Mesendoderm (in vitro differentiated cells): ENCODE measurements at regions not wholly inside any gene's neighbourhood (a gene's known extent, or its start where the extent isn't known, plus 50 kb on each side); places are given as distances from the start of the nearest gene placed in this dataset. TPM values are rescaled to one million over a fixed set of nuclear protein-coding genes. Genes with fewer than 3 reads are reported as not detected.

Source experiments
- DNase-seq: peaks from one replicate; pipeline ENCODE4 v3.0.0; 2013
- H2AK5ac ChIP-seq: 2 replicates; pipeline ENCODE4 v1.6.1; 2013; ENCODE audit warnings: low read length, inconsistent platforms
- H2BK120ac ChIP-seq: 2 replicates; pipeline ENCODE4 v1.6.1; 2013; ENCODE audit warnings: low read depth, mild to moderate bottlenecking, low read length, moderate library complexity, mixed read lengths
- H2BK15ac ChIP-seq: replicated peaks from 2 replicates; pipeline ENCODE4 v1.6.1; 2013; ENCODE audit warnings: low read depth, mild to moderate bottlenecking, moderate library complexity
- H2BK5ac ChIP-seq: 2 replicates; pipeline ENCODE4 v1.6.1; 2013; ENCODE audit warnings: low read length, inconsistent platforms
- H3K18ac ChIP-seq: 2 replicates; pipeline ENCODE4 v1.6.1; 2013; ENCODE audit warnings: mild to moderate bottlenecking, low read length, mixed read lengths
- H3K23ac ChIP-seq: one replicate; pipeline ENCODE4 v1.6.1; 2013; ENCODE audit warnings: low read length
- H3K27ac ChIP-seq: 2 replicates; pipeline ENCODE4 v1.5.1; 2013; ENCODE audit warnings: low read depth, mild to moderate bottlenecking, inconsistent platforms, low read length, moderate library complexity
- H3K27me3 ChIP-seq: 2 replicates; pipeline ENCODE4 v1.6.1; 2013; ENCODE audit warnings: low read length, control low read depth, mild to moderate bottlenecking, inconsistent platforms; ENCODE audit not compliant: insufficient read depth, poor library complexity
- H3K36me3 ChIP-seq: 2 replicates; pipeline ENCODE4 v1.6.1; 2013; ENCODE audit warnings: low read length, inconsistent platforms; ENCODE audit not compliant: control insufficient read depth, insufficient read depth
- H3K4ac ChIP-seq: one replicate; pipeline ENCODE4 v1.6.1; 2013; ENCODE audit warnings: low read depth, mild to moderate bottlenecking, low read length, moderate library complexity
- H3K4me1 ChIP-seq: 2 replicates; pipeline ENCODE4 v1.6.1; 2013; ENCODE audit warnings: low read depth, low read length, inconsistent platforms; ENCODE audit not compliant: control insufficient read depth
- H3K4me2 ChIP-seq: 2 replicates; pipeline ENCODE4 v1.6.1; 2013; ENCODE audit warnings: low read length
- H3K4me3 ChIP-seq: 2 replicates; pipeline ENCODE4 v1.5.1; 2013; ENCODE audit warnings: mild to moderate bottlenecking, low read length
- H3K56ac ChIP-seq: one replicate; pipeline ENCODE4 v1.6.1; 2013; ENCODE audit warnings: low read length
- H3K79me1 ChIP-seq: 2 replicates; pipeline ENCODE4 v1.6.1; 2013; ENCODE audit warnings: low read length, inconsistent platforms
- H3K79me2 ChIP-seq: 2 replicates; pipeline ENCODE4 v1.6.1; 2013; ENCODE audit warnings: mild to moderate bottlenecking, low read length; ENCODE audit not compliant: control insufficient read depth, insufficient read depth
- H3K9ac ChIP-seq: 2 replicates; pipeline ENCODE4 v1.6.1; 2013; ENCODE audit warnings: low read length, inconsistent platforms
- H4K5ac ChIP-seq: one replicate; pipeline ENCODE4 v1.6.1; 2013; ENCODE audit warnings: low read length
- H4K8ac ChIP-seq: one replicate; pipeline ENCODE4 v1.6.1; 2013; ENCODE audit warnings: low read depth, mild to moderate bottlenecking, control low read depth, low read length, moderate library complexity
- WGBS: extraction: QIAGEN DNeasy Blood & Tissue Kit; methylation state at CpG from one replicate; pipeline ENCODE4 v1.1.7; 2013; ENCODE audit warnings: low lambda C conversion rate, missing lambda C conversion rate; ENCODE audit not compliant: insufficient coverage; ENCODE audit errors: extremely low coverage; 5-methylcytosine and 5-hydroxymethylcytosine counted together
- small RNA-seq: library from polyadenylated mRNA; stranded (forward); fragments of <200 nt; extraction: miRNeasy Mini kit (QIAGEN cat#:217004); gene quantifications from one replicate; pipeline ENCODE3, GENCODE V24; 2013; ENCODE audit not compliant: insufficient read depth

DNA sequence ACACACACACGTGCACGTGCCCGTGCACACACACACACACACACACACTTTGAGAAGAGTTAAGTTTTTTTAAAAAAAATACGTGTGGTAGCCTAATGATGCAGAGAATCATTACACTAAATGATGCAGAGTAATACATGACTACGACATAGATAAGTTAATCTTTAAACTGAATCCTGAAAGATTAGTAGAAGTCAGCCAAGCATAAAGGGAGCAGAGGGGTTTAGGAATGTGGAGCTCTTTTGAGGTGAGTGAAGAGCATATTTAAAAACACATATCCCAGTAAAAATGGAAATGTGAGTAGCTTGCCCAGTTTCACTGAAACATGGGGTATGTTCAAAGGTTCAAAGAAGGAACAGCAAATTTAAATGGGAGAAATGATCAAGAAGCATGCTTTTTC, 61.3 kb upstream of the TYRP1 start:
- Histone ChIP-seq H2BK120ac (no peak overlapping the region), H2BK15ac (no peak overlapping the region), H3K9ac (no peak overlapping the region), H3K4me2 (no peak overlapping the region), H3K27me3 (no peaks in the 10 kb centered on the region), H3K36me3 (no peaks in the 10 kb centered on the region), H3K23ac (no peak overlapping the region), H3K18ac (no peak overlapping the region), H3K79me1 (no peaks in the 10 kb centered on the region), H4K5ac (no peak overlapping the region), H3K4me1 (peaks cover 2% of the 10 kb centered on the region), H3K27ac (no peak overlapping the region), H3K4me3 (no peak overlapping the region), H4K8ac (no peak overlapping the region), H3K4ac (no peak overlapping the region), H2AK5ac (no peak overlapping the region), H3K56ac (no peak overlapping the region), H2BK5ac (no peak overlapping the region), H3K79me2 (no peaks in the 10 kb centered on the region)
- DNase-seq, result no peak
- no CpG with 5 or more reads among the region's 5 CpGs for WGBS

GRCh38 chr9:12633016-12633765, 60.0 kb upstream of the TYRP1 start:
- no peaks in the 10 kb centered on the region for H3K79me1 ChIP-seq
- H4K5ac ChIP-seq, result no peak overlapping the region
- H2BK5ac ChIP-seq, result no peak overlapping the region
- no peaks in the 10 kb centered on the region for H3K36me3 ChIP-seq
- H3K4me3 ChIP-seq, result no peak overlapping the region
- H3K27me3 ChIP-seq, result no peaks in the 10 kb centered on the region
- no peak overlapping the region for H3K18ac ChIP-seq
- no peaks in the 10 kb centered on the region for H3K79me2 ChIP-seq
- WGBS, result no CpG with 5 or more reads among the region's 9 CpGs
- no peak overlapping the region for H3K56ac ChIP-seq
- peaks cover 2% of the 10 kb centered on the region for H3K4me1 ChIP-seq
- H3K23ac ChIP-seq, result no peak overlapping the region
- no peak overlapping the region for H2BK15ac ChIP-seq
- H3K9ac ChIP-seq, result no peak overlapping the region
- H3K4ac ChIP-seq, result no peak overlapping the region
- no peak overlapping the region for H2AK5ac ChIP-seq
- no peak for DNase-seq
- H3K27ac ChIP-seq, result no peak overlapping the region
- H4K8ac ChIP-seq, result no peak overlapping the region
- H2BK120ac ChIP-seq, result no peak overlapping the region
- no peak overlapping the region for H3K4me2 ChIP-seq

GRCh38 chr9:12640016-12640587, 53.1 kb upstream of the TYRP1 start:
- Histone ChIP-seq H3K79me1 (no peaks in the 10 kb centered on the region), H4K5ac (no peak overlapping the region), H4K8ac (no peak overlapping the region), H3K4me2 (no peak overlapping the region), H2BK120ac (no peak overlapping the region), H3K9ac (no peak overlapping the region), H2BK5ac (no peak overlapping the region), H3K18ac (no peak overlapping the region), H3K27ac (no peak overlapping the region), H2AK5ac (no peak overlapping the region), H3K56ac (no peak overlapping the region), H3K27me3 (no peaks in the 10 kb centered on the region), H2BK15ac (no peak overlapping the region), H3K79me2 (no peaks in the 10 kb centered on the region), H3K4me1 (no peaks in the 10 kb centered on the region), H3K4ac (no peak overlapping the region), H3K4me3 (no peak overlapping the region), H3K23ac (no peak overlapping the region), H3K36me3 (no peaks in the 10 kb centered on the region)
- DNase-seq, result peak; percentile 72
- 93% methylated on average over 1 of the region's 3 CpGs for WGBS

DNA sequence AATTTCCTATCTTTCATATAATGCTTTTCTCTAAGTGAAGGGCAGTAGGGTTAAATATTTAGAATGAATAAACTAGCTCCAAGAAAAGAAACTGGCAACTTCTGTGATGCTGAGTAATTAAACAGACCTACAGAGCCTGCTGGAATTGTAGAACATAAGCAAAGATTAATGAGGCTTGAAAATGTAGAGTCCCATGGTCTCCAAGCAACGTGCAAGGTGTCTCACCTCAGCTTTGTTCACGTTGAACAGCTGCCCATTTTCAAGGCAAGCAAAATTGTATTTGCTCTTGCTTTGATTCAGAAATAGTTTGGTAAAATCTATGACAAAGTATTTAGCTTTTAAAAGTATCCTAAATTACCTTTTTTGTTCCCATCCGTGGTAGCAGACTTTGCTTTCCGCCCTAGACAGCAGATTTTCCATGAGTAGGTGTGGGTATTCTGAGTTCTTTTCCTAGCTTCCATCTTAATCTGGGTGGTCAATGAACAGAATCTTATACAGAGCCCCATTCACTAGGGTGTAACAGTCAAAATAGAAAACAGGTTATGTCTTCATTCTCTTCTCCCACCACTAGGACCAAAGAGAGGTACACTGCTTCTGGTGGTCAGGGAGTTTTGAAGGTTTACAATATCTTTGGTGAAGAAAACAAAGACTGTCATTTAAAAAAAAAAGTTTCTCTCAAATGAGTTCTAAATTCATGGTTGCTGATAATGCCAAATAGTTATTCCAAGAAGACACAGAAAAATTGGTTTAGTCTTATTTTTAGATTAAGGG, 52.1 kb upstream of the TYRP1 start:
- H3K56ac ChIP-seq, result no peak overlapping the region
- no peak overlapping the region for H2BK5ac ChIP-seq
- H3K27me3 ChIP-seq, result no peaks in the 10 kb centered on the region
- H3K79me1 ChIP-seq, result no peaks in the 10 kb centered on the region
- no peak overlapping the region for H3K9ac ChIP-seq
- no peaks in the 10 kb centered on the region for H3K79me2 ChIP-seq
- no peaks in the 10 kb centered on the region for H3K36me3 ChIP-seq
- no CpG with 5 or more reads among the region's 4 CpGs for WGBS
- no peak overlapping the region for H3K4ac ChIP-seq
- H2AK5ac ChIP-seq, result no peak overlapping the region
- no peaks in the 10 kb centered on the region for H3K4me1 ChIP-seq
- no peak overlapping the region for H3K27ac ChIP-seq
- H3K23ac ChIP-seq, result no peak overlapping the region
- no peak overlapping the region for H3K18ac ChIP-seq
- H2BK15ac ChIP-seq, result no peak overlapping the region
- no peak overlapping the region for H3K4me3 ChIP-seq
- no peak overlapping the region for H3K4me2 ChIP-seq
- H2BK120ac ChIP-seq, result no peak overlapping the region
- H4K8ac ChIP-seq, result no peak overlapping the region
- H4K5ac ChIP-seq, result no peak overlapping the region
- DNase-seq, result no peak

Small RNA genes lying in the stretch of these regions (small RNA-seq; reads per million reads assigned to genes)
- gene AL161788.1, result not detected
- not detected for gene AL162413.1
- not detected for gene AL592227.1
- not detected for gene RNU2-47P
